GM23338 (cell line): ENCODE measurements at regions not wholly inside any gene's neighbourhood (a gene's known extent, or its start where the extent isn't known, plus 50 kb on each side); places are given as distances from the start of the nearest gene placed in this dataset.

Experiments used
- CREB1 ChIP-seq: fragments of 250-450 bp; sonication (Bioruptor Pico); IDR thresholded peaks from 2 replicates; pipeline ENCODE4 v1.5.0; 2020; ENCODE audit warnings: low read depth, mild to moderate bottlenecking, moderate library complexity
- EZH2 ChIP-seq: fragments of 200-600 bp; sonication (generic); IDR thresholded peaks from one replicate; pipeline ENCODE4 v1.8.0; 2017; ENCODE audit warnings: antibody characterized with exemption, mild to moderate bottlenecking, low read depth; ENCODE audit not compliant: unreplicated experiment
- EZH2phosphoT487 ChIP-seq: fragments of 200-600 bp; sonication (generic); IDR thresholded peaks from one replicate; pipeline ENCODE4 v1.8.1; 2018; ENCODE audit warnings: antibody characterized with exemption; ENCODE audit not compliant: unreplicated experiment
- JUNB ChIP-seq: IDR thresholded peaks from one replicate; pipeline ENCODE4 v1.6.1; 2016; ENCODE audit warnings: antibody characterized with exemption; ENCODE audit not compliant: unreplicated experiment
- STAT1 ChIP-seq: IDR thresholded peaks from one replicate; pipeline ENCODE4 v1.6.1; 2016; ENCODE audit warnings: antibody characterized with exemption; ENCODE audit not compliant: unreplicated experiment
- TF ChIP-seq, protein P1 (sequence below), 2 experiments: fragments of 200-600 bp in 1 of 2; sonication (generic) in 1 of 2; conservative IDR thresholded peaks; 2 replicates each; pipeline versions ENCODE4 v1.5.1 to v1.6.1; 2016 to 2017; ENCODE audit warnings: antibody characterized with exemption in 2 of 2, low read depth in 2 of 2, mild to moderate bottlenecking in 2 of 2, moderate library complexity in 1 of 2
- TF ChIP-seq, protein P2 (sequence below): IDR thresholded peaks from one replicate; pipeline ENCODE4 v1.6.1; 2018; ENCODE audit warnings: antibody characterized with exemption; ENCODE audit not compliant: unreplicated experiment
- TF ChIP-seq, protein P3 (sequence below): fragments of 250-450 bp; sonication (Bioruptor Pico); IDR thresholded peaks from 2 replicates; pipeline ENCODE4 v1.5.0; 2020; ENCODE audit warnings: mild to moderate bottlenecking, moderate library complexity

DNA sequence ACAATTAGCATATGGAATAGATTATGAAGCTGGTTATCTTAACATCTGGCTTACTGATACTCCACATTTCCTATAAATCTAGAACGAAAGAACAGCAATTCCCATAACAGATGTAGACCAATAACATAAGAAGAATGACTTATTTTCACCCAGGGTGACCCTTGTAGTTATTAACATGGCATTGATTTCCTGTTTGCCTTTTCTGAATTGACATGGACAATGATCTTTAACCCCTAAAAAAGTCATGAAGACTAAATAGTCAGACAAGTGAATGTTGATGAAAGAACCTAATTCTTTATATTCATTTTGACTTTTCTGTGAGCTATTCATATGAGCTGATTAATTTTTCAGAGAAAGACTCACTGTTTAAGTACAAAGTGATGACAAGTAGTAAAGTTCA lies 175.3 kb upstream of the CD180 start:
- TF ChIP-seq, protein P1, sequence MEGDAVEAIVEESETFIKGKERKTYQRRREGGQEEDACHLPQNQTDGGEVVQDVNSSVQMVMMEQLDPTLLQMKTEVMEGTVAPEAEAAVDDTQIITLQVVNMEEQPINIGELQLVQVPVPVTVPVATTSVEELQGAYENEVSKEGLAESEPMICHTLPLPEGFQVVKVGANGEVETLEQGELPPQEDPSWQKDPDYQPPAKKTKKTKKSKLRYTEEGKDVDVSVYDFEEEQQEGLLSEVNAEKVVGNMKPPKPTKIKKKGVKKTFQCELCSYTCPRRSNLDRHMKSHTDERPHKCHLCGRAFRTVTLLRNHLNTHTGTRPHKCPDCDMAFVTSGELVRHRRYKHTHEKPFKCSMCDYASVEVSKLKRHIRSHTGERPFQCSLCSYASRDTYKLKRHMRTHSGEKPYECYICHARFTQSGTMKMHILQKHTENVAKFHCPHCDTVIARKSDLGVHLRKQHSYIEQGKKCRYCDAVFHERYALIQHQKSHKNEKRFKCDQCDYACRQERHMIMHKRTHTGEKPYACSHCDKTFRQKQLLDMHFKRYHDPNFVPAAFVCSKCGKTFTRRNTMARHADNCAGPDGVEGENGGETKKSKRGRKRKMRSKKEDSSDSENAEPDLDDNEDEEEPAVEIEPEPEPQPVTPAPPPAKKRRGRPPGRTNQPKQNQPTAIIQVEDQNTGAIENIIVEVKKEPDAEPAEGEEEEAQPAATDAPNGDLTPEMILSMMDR (conservative IDR thresholded peaks at IDR 0.05; ENCODE audit: low read depth in 2 of 2) = no peak
- TF ChIP-seq CREB1 (no peak), EZH2 (no peak), JUNB (no peak), STAT1 (no peak), EZH2phosphoT487 (no peak)
- TF ChIP-seq, protein P2, sequence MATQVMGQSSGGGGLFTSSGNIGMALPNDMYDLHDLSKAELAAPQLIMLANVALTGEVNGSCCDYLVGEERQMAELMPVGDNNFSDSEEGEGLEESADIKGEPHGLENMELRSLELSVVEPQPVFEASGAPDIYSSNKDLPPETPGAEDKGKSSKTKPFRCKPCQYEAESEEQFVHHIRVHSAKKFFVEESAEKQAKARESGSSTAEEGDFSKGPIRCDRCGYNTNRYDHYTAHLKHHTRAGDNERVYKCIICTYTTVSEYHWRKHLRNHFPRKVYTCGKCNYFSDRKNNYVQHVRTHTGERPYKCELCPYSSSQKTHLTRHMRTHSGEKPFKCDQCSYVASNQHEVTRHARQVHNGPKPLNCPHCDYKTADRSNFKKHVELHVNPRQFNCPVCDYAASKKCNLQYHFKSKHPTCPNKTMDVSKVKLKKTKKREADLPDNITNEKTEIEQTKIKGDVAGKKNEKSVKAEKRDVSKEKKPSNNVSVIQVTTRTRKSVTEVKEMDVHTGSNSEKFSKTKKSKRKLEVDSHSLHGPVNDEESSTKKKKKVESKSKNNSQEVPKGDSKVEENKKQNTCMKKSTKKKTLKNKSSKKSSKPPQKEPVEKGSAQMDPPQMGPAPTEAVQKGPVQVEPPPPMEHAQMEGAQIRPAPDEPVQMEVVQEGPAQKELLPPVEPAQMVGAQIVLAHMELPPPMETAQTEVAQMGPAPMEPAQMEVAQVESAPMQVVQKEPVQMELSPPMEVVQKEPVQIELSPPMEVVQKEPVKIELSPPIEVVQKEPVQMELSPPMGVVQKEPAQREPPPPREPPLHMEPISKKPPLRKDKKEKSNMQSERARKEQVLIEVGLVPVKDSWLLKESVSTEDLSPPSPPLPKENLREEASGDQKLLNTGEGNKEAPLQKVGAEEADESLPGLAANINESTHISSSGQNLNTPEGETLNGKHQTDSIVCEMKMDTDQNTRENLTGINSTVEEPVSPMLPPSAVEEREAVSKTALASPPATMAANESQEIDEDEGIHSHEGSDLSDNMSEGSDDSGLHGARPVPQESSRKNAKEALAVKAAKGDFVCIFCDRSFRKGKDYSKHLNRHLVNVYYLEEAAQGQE = no peak
- TF ChIP-seq, protein P3, sequence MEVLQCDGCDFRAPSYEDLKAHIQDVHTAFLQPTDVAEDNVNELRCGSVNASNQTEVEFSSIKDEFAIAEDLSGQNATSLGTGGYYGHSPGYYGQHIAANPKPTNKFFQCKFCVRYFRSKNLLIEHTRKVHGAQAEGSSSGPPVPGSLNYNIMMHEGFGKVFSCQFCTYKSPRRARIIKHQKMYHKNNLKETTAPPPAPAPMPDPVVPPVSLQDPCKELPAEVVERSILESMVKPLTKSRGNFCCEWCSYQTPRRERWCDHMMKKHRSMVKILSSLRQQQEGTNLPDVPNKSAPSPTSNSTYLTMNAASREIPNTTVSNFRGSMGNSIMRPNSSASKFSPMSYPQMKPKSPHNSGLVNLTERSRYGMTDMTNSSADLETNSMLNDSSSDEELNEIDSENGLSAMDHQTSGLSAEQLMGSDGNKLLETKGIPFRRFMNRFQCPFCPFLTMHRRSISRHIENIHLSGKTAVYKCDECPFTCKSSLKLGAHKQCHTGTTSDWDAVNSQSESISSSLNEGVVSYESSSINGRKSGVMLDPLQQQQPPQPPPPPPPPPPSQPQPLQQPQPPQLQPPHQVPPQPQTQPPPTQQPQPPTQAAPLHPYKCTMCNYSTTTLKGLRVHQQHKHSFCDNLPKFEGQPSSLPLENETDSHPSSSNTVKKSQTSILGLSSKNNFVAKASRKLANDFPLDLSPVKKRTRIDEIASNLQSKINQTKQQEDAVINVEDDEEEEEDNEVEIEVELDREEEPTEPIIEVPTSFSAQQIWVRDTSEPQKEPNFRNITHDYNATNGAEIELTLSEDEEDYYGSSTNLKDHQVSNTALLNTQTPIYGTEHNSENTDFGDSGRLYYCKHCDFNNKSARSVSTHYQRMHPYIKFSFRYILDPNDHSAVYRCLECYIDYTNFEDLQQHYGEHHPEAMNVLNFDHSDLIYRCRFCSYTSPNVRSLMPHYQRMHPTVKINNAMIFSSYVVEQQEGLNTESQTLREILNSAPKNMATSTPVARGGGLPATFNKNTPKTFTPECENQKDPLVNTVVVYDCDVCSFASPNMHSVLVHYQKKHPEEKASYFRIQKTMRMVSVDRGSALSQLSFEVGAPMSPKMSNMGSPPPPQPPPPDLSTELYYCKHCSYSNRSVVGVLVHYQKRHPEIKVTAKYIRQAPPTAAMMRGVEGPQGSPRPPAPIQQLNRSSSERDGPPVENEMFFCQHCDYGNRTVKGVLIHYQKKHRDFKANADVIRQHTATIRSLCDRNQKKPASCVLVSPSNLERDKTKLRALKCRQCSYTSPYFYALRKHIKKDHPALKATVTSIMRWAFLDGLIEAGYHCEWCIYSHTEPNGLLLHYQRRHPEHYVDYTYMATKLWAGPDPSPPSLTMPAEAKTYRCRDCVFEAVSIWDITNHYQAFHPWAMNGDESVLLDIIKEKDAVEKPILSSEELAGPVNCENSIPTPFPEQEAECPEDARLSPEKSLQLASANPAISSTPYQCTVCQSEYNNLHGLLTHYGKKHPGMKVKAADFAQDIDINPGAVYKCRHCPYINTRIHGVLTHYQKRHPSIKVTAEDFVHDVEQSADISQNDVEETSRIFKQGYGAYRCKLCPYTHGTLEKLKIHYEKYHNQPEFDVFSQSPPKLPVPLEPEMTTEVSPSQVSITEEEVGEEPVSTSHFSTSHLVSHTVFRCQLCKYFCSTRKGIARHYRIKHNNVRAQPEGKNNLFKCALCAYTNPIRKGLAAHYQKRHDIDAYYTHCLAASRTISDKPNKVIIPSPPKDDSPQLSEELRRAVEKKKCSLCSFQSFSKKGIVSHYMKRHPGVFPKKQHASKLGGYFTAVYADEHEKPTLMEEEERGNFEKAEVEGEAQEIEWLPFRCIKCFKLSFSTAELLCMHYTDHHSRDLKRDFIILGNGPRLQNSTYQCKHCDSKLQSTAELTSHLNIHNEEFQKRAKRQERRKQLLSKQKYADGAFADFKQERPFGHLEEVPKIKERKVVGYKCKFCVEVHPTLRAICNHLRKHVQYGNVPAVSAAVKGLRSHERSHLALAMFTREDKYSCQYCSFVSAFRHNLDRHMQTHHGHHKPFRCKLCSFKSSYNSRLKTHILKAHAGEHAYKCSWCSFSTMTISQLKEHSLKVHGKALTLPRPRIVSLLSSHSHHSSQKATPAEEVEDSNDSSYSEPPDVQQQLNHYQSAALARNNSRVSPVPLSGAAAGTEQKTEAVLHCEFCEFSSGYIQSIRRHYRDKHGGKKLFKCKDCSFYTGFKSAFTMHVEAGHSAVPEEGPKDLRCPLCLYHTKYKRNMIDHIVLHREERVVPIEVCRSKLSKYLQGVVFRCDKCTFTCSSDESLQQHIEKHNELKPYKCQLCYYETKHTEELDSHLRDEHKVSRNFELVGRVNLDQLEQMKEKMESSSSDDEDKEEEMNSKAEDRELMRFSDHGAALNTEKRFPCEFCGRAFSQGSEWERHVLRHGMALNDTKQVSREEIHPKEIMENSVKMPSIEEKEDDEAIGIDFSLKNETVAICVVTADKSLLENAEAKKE (CRISPR knock-in tag) = no peak
